ENCODE measurements at regions not wholly inside any gene's neighbourhood (a gene's known extent, or its start where the extent isn't known, plus 50 kb on each side); places are given as distances from the start of the nearest gene placed in this dataset.
"Not testable (repeated sequence)": the region's sequence is repeated elsewhere in the genome, so short reads cannot be mapped to it uniquely, and the experiment has no call there.

- DNase-seq = not testable (repeated sequence)
Measured at GRCh38 chr11:37246092-37246491, 648.1 kb upstream of the RAG2 start.

- no peak for DNase-seq
Measured at GRCh38 chr11:37230865-37231264, 632.8 kb upstream of the RAG2 start.

DNA sequence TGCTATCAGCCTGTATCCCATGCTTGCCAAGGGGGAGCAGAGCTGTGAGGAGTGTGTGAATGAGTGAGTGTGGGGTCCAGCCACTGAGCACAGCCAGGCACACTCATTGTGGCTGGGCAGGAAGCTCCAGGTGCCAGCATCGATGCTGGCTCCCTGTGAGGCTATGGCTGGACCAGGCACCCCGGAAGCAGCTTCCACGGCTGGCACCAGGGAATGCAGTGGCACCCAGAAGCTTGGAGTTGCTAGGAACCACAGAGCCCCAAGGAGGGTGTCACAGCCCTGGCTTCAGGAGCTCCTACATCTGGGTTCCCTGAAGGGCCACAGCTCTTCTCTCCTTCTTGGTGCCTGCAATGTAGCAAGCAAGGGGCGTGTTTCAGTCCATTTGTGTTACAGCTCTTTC is 625.9 kb upstream of the RAG2 start:
- no peak for DNase-seq

DNA sequence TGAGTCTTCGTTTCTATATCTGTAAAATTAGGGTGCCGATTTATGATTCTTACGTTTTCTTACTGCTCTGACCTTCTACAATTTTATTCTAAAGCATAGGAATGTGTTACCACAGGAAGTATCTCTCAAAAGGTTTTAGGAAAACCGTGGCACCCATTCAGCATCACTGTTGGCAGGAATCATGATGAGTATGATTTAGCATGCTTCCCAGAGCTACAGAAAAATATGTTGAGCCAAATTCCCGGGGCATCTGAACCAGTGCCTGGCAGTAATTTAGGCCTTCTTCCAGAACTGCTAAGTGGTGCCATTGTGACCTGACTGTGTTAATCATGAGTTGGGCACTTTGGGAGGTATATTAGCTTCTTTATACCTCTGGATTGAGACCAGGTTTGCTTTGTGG is 605.0 kb upstream of the RAG2 start:
- no peak for DNase-seq

GRCh38 chr11:37199082-37199481 is 601.0 kb upstream of the RAG2 start:
- DNase-seq = no peak

GRCh38 chr11:37184326-37184725 is 586.3 kb upstream of the RAG2 start:
- DNase-seq = no peak

DNA sequence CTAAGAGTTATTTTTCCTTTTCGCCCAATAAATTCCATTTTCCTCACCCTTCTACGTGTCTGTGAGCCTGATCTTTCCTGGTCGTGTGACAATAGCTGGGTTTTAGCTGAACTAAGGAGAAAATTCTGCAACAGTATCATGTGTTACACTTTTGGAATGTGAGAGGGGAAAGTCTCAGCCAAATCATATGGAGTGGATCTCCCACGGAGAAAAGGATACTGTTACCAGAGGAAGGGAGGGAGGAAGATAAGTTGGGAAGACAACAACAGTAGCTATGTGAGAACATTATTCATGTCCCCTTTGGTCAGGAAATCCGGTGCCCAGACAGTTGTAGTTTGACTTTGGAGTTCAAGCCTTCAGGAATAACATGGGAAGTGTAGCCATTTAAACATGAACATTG is 584.0 kb upstream of the RAG2 start:
- DNase-seq = no peak

DNA sequence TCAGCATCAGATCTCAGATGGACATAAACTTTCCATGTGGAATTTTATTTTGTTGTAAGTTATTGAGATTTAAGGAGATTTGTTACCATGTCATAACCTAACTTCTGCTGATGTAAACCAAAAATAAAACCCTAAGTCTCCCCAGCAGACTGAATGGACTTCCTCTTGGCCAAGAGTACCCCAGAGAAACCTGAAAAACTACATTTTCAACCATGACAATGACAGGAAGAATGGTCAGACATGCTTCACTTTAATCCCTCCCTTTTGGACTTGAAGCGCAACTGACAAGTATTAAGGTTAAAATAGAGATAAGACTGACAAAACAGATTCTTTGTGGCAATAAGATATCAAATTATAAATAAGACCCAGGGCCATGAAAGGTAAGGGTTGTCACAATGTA is 579.7 kb upstream of the RAG2 start:
- DNase-seq = no peak

DNA sequence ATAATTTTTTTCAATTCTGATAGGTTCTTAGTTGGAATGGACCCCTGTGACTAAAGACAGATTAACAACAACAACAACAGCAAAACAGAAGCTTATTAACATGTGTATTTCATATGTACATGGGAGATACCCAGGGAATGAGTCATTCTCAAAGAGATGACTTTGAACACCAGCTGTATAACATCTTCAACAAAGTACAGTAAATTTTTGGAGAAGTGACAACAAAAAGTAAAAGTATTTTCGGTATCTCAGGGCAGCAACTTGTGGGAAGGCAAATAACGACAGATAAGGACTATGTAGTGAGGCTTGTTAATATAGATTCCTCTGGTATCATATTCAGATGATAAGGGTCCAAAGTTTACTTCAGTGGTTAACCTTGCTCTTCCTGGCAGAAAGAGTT is 573.4 kb upstream of the RAG2 start:
- no peak for DNase-seq

DNA sequence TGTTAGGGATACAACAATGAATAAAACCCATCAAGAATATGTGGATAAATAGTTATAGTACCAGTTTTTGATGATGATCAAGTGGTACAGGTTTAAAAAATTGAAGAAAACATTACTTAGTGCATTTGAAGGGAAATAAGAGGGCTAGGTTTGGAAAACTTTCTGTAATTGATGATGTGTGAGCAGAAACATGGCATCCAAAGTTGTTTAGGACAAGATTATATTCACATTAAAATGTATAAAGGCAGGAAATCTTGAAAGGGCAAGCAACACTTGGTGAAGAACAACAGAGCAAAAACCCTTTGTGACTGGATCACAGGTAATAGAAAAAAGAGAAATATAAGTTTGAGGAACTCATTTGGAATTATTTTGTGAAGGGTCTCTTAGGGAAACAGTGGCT is 572.3 kb upstream of the RAG2 start:
- DNase-seq = no peak

GRCh38 chr11:37145434-37145833 is 547.4 kb upstream of the RAG2 start:
- DNase-seq = not testable (repeated sequence)

DNA sequence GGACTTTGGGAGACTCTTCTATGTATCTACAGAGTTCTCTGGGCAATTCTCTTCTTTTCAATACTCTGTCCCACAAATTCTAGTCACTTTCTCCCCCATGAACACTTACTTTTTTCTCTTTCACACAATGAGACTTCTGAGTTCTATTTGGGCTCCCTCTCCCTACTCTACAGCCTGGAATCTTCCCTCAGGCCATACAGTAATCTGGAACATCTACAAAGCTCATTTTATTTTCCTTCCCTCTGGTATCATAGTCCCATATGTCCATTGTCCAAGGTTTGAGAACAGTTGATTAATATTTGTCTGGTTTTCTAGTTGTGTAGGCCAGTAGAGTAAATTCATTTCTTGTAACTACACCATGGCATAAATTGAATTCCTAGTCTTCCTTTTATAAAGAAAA is 544.6 kb upstream of the RAG2 start:
- no peak for DNase-seq

GRCh38 chr11:37141707-37142106 is 543.7 kb upstream of the RAG2 start:
- no peak for DNase-seq

DNA sequence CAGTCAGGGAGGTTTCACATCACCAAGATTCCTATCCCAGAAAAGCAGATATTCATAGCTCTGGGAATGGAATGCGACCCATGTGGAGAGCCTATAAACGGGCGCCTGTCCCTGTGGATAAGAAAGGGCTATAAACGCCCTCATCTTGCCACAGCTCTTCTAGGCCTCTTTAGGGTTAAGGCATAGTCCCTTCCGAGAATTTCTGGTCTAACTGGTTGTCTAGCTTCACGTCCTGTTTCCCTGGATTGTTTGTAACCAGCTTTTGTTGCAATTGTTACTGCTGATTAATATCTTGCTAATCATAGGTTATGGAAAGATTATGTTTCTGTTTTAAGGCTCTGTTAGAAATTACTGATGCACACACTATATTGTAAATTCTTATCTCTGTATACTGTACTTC is 537.6 kb upstream of the RAG2 start:
- not testable (repeated sequence) for DNase-seq

GRCh38 chr11:37134637-37135036 is 536.6 kb upstream of the RAG2 start:
- no peak for DNase-seq

- no peak for DNase-seq
Measured at GRCh38 chr11:37124384-37124783, 526.3 kb upstream of the RAG2 start.

GRCh38 chr11:37115963-37116362 is 517.9 kb upstream of the RAG2 start:
- no peak for DNase-seq

DNA sequence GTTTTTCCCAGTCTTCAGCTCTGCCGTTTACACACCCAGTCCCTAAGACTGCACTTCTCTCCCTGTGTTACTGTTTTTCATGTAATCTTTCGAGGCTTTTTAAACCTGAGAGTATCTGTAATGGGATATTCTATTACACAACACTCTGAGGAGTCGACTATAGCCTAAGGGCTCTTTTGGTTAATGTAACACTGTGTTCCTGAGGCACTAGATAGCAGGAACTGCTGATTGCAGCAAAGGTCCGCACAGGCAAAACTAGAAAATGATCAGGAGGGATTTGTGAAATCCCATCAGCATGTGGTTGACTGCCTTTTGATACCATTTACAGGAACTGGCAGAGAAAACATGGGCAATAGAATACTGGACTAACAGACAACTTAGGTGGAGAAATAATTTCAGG is 512.3 kb upstream of the RAG2 start:
- DNase-seq = no peak

DNA sequence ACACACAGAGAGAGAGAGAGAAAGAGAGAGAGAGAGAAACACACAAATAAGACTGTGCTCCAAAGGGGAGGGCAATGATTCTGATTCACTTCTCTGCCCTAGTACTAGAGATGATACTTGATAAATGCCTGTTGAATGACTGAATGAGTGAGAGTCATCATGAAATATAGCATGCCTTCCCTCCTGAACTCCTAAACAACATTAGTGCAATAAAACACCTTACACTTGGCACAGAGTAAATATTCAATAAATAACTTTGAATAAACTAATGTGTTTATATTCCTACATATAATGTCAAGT is 511.2 kb upstream of the RAG2 start:
- no peak for DNase-seq

- no peak for DNase-seq
Measured at GRCh38 chr11:37108436-37109285, 510.6 kb upstream of the RAG2 start.

- DNase-seq = no peak
Measured at GRCh38 chr11:37107831-37108230, 509.8 kb upstream of the RAG2 start.

DNA sequence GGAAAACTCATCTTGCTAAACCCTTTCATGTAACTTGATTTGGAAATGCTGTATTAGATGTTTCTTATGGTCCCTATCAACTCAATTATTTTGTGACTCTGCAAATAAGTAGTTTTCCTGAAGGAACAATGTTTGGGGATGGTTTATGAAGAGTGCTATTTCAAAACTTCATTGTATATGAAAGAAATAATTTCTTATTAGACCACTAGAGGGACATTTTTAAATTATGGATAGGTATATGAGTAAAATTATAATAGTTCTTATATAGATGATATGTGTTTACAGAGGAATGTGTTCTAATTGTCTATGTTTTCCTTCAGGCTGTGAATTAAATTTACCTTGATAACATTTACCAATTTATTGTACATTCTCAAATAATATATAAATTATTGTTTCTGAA is 509.4 kb upstream of the RAG2 start:
- no peak for DNase-seq

DNA sequence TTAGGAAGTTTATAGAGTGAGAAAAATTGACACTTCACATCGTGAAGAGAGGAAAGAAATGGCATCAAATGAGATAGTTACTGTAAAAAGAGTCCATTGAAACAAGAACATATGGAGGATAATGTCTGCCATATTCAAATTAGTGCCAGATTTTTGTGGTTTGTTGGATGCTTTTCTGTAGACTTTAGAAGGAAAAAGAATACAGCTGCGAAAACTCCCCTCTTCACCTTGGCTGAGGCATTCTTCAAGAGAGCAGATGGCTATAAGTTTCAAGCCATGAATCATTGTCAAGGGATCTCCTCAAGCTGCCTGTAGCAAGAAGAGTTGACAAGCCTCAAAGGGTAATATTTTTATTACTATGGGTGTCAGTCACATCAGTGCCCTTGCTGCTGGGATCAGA is 507.4 kb upstream of the RAG2 start:
- DNase-seq = no peak

- DNase-seq = no peak
Measured at GRCh38 chr11:37104380-37104779, 506.3 kb upstream of the RAG2 start.

GRCh38 chr11:37100008-37100407 is 502.0 kb upstream of the RAG2 start:
- no peak for DNase-seq

- no peak for DNase-seq
Measured at GRCh38 chr11:37092487-37092886, 494.5 kb upstream of the RAG2 start.

All from activated CD4-positive, alpha-beta T cell treated with anti-CD3 and anti-CD28 coated beads, Interleukin-2, amount 50 U/mL, for 48 hours (primary cell).